Urothelium cell line (cell line): ENCODE measurements at regions not wholly inside any gene's neighbourhood (a gene's known extent, or its start where the extent isn't known, plus 50 kb on each side); places are given as distances from the start of the nearest gene placed in this dataset.
"Not testable (repeated sequence)": the region's sequence is repeated elsewhere in the genome, so short reads cannot be mapped to it uniquely, and the experiment has no call there.

Experiments
- DNase-seq: peaks from one replicate; pipeline ENCODE4 v3.0.0; 2011; ENCODE audit warnings: low spot score, mixed read lengths
- FAIRE-seq: peaks from 2 replicates; lab custom pipeline; 2011; peaks lifted over from hg19 to GRCh38; lab: Jason Lieb, UNC

DNA sequence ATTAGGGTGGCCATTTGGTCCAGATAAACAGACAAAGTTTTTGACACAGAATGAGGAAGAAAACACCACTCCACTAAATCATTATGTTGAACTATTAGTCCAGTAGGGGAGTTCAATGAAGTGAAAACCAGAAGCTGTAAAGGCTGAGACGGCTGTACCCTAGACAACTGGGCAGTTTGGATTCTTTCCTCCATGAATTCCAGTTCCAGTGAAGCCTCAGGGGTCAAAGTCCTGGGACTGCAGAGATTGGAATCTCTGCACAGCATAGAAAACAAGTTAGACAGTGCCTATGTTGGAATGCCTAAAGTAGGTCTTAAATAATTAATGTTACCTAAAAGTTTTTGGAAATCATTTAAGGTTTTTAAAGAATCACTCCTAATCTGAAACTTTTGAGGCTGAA is 86.5 kb upstream of the PGR start:
- not testable (repeated sequence) for DNase-seq, FAIRE-seq

GRCh38 chr11:101215069-101215468 is 85.5 kb upstream of the PGR start:
- FAIRE-seq: no peak
- no peak for DNase-seq

DNA sequence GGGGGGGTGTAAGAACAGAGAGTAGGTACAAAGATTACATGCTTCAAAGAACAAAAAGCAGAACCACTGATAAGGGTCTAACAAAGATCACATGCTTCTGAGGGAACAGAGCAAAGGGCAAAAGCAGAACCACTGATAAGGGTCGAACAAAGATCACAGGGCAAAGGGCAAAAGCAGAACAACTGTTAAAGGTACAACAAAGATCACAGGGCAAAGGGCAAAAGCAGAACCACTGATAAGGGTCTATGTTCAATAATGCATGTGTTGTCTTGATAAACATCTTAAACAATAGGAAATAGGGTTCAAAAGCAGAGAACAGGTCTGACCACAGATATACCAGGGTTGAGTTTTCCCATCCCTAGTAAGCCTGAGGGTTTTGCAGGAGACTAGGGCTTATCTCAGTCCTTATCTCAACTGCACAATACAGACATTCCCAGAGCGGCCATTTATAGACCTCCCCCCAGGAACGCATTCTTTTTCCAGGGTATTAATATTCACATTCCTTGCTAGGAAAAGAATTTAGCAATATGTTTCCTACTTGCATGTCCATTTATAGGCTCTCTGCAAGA is 81.9 kb upstream of the PGR start:
- no peak for DNase-seq

DNA sequence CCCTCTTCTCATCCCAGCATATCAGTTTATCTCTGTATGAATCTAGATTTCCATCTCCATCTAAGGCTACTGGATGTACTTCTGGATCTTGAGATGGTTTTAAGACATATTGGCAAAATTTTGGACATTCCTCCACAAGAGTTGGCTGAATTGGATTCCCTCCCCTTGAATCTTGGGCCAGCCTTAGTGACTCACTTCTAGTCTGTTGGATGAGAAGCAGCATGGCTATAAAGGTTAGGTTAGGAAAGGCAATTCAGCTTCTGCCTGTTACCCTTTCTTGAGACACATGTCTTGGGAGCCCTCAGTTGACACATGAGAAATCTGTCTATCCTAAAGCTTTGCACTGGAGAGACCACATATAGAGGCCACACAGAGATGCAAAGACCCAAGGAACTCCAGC is 73.0 kb upstream of the PGR start:
- DNase-seq (no peak), FAIRE-seq (no peak)

More for the DNA sequence above, 81.9 kb upstream of the PGR start:
- no peak for FAIRE-seq

DNA sequence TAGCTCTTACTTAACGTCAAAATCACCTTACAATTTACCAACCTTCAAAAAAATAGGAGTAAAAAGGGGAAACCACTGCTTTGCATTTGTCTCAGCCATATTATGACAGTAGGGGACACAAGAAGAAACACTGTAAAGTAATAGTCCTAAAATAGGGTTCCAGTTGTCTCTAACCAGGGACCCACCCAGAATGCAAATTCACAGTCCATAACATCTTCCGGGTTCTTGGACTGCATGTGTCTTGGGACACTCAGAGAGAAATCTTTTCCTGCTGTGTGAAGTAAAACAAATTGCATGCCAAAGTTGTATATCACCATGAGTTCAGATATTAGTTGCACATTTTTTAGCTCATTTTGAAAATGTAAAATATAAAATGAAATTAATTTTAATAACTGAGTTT is 69.8 kb upstream of the PGR start:
- FAIRE-seq (no peak), DNase-seq (no peak)

GRCh38 chr11:101195294-101195693 is 65.7 kb upstream of the PGR start:
- DNase-seq: no peak
- FAIRE-seq: no peak

- DNase-seq: no peak
- FAIRE-seq: no peak
These were observed 59.2 kb upstream of the PGR start for GRCh38 chr11:101188801-101189200.

DNA sequence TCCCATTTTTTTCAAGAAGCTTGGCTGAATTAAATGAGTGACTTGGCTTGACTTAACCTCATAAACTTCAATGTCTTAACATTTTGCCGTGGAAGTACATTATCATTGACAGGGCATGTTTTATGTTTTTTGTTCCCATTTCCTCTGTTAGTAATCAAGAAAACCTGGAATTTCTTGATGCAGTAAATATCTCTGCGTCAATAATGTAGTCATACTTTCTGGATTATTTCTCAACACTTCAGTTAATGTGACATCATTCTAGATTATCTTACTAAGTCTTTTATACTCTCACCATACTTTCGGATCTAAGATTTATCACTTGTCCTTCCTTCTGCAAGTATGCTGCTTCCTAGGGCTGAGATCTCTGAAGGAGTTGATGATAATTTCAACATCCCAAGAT is 58.6 kb upstream of the PGR start:
- DNase-seq (no peak), FAIRE-seq (no peak)

GRCh38 chr11:101187748-101188147 is 58.1 kb upstream of the PGR start:
- DNase-seq (no peak), FAIRE-seq (no peak)

- DNase-seq: no peak
These were observed 56.4 kb upstream of the PGR start for GRCh38 chr11:101185985-101186384.

DNA sequence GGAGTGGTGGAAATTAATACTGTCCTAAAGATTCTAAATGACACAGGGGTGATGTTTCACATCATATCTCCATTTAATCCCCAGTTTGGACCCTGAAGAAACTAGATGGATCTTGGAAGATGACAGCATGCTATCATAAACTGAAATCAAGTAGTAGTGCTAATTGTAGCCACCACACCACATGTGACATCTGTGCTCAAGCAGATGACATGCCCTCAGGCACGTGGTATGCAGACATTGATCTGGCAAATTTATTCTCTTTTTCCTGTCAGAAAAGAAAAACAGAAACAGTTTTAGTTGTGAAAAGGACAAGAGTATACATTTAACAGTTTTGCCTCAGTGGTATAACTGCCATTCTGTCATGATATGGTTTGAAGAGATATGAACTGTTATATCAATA is 52.9 kb upstream of the PGR start:
- FAIRE-seq (no peak), DNase-seq (no peak)

More at GRCh38 chr11:101185985-101186384, 56.4 kb upstream of the PGR start:
- FAIRE-seq: no peak

DNA sequence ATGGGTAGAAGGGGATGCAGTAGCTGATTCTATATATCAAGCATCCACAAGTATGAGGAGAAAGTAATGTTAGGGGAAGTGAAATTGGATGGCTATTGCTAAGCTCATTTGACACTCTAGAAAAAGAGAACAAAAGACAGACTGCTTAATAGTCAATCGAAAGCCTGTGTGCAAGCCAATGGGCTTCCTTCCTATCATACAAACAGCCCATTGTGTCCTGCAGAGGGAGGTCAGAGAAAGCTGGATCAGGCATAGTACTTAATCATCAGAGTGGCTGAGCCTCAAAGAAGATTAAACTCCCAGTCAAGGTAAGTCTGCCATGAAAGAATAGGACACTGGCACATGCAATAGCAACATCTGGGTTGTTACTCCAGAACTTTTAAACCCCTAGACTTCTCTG is 50.9 kb upstream of the PGR start:
- DNase-seq (no peak), FAIRE-seq (no peak)
